ENCODE measurements at regions not wholly inside any gene's neighbourhood (a gene's known extent, or its start where the extent isn't known, plus 50 kb on each side); places are given as distances from the start of the nearest gene placed in this dataset.

DNA sequence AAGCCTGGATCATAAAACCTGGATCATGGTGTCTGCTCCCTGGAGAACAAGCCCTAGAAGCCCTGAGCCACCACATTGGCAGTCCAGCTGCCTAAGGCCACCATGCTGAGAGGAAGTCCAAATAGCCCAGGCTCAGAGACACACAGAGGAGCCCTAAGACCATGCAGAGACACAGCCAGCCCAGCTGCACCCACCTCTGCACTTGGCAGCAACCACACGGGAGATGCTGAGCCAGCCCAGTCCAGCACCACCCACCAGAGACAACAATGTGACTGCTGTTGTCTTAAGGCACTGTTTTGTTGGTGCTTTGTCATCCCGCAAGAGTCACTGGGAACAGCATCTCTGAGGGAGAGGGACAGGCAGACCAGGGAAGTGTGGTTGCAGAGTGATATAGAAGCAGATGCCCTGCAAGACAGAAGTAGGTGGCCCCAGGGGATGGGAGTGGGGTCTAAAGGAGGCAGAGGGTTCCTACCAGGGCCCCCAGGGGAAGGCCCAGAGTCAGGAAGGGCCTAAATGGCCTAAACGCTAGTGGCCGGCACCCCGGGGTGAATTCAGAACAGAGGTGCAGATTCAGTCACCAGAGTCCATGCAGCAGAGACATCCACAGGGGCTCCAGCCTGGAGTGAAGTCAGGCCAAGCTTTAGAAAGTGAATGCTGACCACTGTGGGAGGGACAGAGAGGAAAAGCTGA lies 105.4 kb upstream of the PRR20G start:
- no peak for DNase-seq

DNA sequence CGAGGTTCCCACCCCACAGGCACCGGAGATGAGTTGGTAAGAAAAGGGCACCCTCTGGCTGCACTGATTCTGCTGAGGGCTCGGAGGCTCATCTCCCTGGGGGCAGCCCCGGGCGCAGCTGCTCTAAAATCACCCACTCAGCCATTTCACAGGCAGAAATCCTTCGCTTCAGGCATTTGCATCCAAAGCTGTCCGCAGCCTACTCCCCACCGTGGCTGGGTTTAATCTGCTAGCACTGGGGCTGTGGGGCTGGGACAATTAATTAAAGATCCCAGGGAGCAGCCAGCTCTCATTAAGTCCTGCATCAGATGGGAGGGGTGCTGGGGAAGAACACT lies 104.3 kb upstream of the PRR20G start:
- no peak for DNase-seq

DNA sequence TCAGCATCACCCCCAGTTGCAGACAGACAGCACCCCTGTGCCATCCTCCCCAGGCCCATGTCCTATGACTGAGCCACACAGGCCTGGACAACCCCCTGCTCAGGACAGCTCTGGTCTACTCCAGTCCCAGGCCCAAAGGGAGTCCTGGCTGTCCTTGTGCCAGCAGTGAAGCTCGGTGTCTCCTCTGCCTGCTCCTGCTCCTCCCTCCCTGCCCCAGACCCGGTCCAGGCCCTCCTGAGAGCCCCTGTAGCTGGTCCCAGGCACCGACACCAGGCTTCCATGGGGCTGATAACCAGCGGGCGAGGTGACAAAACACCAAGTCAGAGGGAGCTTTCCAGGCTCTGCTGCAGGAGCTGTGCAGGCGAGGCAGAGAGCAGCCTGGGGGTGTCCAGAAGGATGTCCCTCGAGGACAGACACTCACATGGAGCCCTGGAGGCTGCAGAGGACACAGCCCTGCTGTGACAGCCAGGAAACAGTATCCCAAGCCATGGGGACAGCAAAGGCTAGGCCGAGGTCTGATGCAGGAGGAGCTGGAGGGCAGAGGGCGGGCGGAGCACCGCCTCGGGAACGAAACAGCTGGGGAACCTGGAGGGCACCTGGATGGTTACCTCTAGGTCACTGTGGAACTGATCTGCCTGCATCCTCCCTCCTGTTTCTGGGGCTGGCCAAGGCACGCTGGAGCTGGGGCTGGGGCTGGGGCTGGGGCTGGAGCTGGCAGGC lies 103.8 kb upstream of the PRR20G start:
- DNase-seq = no peak

DNA sequence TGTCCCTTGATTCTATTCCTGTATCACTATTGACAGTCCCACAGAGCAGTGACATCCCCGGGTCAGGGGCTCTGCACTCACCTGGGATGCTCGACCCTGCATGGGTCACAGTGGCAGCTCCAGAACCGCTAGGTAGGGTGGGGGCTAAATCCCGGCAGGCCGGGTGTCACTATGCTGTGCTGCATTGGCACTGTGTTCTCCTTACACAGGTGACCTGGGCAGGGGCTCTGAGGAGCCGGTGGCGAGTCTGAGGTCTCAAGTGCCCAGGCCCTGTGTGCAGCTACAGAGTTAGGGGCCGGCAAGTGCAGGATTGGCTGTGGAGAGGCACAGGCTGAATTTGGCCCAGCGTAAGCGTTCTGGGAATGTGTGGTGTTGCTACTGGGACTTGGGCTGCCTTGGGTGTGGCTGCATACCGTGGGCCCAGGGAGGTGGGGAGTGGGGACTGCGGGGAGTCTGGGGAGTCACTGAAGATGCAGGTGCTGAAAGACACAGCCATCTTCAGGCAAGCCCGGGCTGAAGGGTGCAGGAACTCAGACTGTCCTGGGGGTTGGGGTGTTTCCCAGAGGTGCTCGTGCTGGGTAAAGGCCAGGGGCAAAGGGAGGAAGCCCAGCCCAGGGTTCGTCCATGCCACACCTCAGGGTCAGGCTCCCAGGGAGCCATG lies 102.6 kb upstream of the PRR20G start:
- DNase-seq = no peak

DNA sequence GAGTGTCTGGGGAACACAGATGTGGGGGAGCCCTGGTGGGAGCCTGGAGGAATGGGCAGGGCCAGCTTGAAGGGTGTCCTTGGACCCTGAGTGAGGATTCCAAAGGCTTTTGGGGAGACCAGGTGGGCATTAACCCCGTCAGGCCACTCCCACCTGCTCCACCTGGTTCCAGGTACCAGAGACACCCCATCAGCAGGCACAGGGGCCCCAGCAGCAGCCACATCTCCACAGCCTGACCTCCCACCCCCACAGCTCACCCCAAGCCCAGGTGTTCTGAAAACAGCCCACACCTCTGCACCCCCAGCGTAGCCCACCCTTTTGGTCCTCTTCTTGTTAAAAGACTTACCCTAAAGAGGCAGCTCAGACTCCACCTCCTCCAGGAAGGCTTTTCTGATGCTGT lies 102.1 kb upstream of the PRR20G start:
- no peak for DNase-seq

DNA sequence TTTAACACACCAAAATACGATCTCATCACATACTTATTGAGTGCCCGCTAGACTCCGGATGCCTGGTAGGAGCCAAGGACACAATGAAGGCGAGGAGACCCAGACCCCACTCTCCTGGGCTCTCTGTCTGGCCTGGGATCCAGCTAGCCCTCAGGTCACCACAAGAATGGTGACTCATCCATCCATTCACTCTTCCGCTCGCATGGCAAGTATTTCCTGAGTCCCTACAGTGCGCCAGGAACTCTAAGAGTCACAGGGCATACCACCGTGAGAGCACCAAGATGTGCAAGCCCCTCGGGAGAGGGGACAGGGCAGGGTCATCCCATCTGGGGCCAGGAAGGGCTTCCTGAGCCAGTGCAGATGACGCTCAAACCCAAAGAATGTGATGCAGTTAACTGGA lies 101.6 kb upstream of the PRR20G start:
- no peak for DNase-seq

DNA sequence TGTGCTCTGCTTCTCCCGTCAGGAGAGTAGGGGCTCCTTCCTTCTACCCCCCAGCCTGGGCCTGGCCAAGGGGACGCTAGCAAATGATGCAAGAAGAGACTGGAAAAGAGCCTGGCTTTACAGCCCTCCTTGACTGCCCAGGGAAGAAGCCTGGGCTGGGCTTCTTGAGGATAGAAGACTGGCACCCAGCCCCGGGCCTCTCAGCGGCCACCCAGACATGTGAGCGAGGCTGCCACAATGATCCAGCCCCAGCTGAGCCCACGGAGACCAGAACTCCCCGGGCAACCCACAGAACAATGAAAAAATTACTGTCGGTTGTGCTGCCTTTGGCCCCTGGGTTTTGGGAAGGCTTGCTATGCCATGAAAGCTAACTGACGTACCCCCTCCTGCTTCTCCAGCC lies 100.6 kb upstream of the PRR20G start:
- no peak for DNase-seq

DNA sequence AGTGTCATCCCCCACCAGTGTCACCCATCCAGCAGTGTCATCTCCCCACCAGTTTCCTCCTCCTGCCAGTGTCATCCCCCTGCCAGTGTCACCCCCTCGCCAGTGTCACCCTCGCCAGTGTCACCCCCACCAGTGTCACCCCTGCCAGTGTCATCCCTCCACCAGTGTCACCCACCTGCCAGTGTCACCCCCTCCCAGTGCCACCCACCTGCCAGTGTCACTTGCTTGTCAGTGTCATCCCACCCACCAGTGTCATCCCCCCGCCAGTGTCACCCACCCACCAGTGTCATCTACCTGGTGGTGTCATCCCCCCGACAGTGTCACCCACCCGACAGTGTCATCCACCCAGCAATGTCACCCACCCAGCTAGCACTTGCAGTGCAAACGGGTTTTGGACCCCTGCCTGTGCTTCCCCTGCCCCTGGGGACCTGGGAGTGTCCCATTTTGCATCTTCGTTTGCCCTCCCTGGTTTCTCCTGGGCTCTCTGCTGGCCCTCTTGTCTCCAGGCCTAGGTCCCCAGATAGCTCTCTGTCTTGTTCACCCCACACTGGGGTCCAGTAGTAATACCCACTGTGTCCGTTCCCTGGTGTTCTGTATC lies 99.8 kb upstream of the PRR20G start:
- DNase-seq = no peak

DNA sequence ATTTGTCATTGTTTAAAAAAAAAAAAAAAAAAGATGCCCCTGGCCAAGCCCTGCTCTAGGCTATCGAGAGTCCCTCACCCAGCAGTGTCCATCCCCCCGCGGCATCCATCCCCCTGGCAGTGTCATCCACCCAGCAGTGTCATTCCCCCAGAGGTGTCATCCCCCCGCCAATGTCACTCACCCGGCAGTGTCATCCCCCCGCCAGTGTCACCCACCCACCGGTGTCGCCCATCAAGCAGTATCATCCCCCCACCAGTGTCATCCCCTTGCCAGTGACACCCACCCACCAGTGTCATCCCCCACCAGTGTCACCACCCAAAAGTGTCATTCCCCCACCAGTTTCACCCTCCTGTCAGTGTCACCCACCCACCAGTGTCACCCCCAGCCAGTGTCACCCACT lies 99.3 kb upstream of the PRR20G start:
- no peak for DNase-seq

DNA sequence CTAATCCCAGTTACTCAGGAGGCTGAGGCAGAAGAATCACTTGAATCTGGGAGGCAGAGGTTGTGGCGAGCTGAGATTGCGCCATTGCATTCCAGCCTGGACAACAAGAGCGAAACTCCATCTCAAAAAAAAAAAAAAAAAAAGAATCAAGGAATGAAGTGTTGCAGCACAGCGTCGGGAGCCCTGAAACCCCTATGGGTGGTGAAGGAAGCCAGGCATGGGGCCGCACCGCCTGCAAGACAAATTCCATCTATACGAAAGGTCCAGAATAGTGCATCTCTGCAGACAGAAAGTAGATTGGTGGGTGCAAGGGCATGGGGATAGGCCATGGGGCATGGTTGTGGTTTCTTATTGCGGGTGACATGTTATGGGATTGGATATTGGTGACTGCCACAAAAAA lies 98.6 kb upstream of the PRR20G start:
- DNase-seq = no peak

DNA sequence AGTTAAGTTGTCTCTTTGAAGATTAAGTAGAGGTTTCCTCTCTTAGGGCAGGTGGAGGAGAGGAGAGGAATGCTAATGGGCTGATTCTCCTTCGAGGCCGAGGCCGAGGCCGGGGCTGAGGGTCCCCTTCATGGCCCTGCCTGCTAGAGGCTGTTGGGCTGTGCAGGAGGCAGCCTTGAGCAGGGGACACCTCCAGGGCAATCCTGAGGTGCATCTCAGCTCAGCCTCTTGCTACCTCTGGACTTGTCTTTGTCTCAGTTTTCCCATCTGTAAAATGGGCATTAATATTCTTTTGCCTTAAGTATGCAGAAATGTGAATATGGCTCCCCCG lies 97.7 kb upstream of the PRR20G start:
- DNase-seq = no peak

DNA sequence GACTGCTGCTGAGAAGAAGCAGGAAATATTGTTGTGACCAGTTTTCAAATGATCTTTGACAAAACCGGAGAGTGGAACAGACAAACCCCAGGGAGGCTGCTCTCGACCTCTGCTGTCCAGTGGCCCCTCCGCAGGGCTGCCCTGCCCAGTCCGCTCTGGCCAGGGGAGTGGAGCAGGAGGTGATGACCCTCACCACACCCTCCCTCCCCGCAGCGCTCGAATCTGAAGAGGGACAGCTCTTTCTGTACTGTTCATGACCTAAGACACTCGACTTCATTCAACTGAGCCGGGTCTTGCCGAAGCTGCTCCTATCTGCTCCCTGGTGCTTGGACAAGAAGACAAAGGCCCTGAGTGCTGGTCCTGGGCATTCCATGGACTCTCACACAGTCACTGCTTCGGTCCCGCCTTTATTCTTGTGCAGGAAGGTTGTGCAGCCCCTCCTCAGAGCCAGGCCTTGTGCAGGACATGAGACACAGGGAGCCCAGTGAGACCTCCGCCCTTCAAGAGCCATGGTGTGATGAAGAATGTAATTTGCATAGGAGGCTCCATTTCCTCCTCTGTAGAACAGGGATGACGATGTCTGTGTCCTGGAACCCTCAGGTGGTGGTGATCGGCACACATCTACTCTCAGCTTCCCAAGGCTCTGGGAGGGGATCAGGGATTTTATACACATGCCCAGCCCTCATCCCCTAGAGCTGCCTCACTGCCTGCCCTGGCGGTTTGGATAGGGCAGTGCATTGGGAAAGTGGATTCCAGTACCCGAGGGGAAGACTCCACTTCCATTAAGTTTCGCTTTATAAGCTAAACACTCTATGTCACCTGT lies 97.1 kb upstream of the PRR20G start:
- no peak for DNase-seq

DNA sequence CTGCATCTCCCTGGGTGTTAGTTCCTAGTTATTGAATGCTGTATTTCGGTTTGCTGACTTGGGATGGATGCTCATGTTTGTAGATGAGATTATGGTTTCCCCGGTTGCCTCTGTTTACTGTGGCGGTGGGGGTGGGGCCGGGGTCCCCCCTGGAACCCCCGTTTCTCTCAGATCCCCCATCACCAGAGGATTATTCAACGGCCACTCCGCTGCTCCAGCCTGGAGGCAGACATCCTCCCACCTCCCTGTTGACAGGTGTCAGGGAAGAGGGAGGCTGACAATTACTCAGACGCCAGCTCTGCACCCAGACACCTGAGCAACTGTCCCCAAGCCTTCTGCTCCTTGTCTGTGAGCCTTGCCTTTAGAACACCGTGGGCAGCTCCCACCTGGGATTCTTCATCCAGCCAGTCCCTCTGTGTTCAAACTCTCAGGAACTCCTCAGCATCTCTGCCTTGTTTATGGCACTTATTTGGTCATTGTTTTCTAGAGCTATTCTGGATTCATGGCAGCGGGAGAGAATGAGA lies 95.9 kb upstream of the PRR20G start:
- DNase-seq = no peak

DNA sequence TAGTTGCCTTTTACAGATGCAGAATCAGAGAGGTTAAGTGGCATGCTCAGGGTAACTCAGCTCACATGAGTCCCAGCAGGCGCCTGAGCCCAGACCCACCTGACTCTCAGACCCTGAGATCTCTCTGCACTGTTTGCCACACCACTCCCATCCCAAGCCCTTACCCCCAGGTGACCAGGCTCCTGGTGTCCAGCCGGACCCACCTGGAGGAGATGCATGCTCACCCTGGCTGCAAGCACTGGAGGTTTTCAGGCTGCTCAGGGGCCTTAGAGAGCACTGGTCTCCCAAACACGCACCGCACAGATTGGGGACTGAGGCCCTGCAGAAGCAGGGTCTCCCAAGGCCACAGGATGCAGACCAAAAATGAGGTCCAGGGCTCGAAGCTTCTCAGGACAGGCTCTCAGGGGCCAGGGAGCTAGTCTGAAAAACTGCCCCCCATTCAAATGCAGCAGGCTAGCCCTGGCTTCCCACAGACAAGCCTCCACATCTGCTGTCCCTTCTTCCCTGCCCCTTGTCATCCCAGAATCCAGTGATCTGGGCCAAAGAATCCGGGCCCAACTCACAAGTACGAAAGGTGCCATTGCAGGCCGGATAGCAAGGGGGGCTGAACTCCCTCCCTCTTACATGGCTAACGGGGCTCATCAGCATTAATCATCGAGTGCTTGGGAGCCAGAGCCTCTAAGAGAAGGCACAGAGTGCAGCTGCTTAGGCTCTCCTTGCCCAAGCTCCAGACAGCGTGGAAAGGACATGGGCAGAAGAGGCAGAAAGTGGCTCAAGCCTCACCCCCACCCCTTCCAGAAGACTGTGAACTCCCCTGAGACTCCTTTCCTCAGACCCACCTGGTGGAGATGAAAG lies 90.2 kb upstream of the PRR20G start:
- DNase-seq = no peak

DNA sequence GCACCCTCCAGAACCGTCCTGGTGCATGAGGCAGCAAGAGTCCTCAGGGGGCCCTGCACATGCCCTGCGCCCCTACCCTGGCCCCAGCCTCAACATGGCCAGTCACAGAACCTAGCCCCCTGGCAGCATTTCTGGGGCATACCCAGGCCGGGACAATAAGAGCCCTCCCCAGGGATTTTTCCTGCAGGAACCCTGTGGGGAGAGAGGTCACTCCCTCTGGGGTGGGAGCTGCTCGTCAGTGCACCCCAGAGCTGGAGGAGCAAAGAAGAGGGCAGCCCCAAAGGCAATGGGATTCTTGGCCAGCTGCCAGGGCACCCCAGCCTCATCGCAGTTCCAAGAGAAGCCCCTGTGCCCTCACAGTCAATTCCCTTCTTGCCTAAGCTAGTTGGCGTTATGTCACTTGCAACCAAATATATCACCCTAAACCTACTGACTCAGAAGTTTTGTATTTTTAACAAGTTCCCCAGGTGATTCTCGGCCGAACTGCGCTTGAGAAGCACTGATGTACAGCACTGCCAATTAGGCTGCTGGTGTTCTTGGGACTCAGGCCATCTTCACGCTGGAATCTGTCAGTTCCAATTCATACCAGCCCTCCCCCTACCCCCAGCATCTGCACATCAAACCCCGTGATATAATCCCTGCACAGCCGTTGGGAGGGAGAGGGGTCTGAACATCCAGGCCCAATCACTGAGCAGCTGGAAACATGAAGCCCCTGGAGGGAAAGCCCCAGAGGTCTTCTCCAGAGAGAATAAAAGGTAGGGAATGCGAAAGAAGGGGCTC lies 87.5 kb upstream of the PRR20G start:
- no peak for DNase-seq

DNA sequence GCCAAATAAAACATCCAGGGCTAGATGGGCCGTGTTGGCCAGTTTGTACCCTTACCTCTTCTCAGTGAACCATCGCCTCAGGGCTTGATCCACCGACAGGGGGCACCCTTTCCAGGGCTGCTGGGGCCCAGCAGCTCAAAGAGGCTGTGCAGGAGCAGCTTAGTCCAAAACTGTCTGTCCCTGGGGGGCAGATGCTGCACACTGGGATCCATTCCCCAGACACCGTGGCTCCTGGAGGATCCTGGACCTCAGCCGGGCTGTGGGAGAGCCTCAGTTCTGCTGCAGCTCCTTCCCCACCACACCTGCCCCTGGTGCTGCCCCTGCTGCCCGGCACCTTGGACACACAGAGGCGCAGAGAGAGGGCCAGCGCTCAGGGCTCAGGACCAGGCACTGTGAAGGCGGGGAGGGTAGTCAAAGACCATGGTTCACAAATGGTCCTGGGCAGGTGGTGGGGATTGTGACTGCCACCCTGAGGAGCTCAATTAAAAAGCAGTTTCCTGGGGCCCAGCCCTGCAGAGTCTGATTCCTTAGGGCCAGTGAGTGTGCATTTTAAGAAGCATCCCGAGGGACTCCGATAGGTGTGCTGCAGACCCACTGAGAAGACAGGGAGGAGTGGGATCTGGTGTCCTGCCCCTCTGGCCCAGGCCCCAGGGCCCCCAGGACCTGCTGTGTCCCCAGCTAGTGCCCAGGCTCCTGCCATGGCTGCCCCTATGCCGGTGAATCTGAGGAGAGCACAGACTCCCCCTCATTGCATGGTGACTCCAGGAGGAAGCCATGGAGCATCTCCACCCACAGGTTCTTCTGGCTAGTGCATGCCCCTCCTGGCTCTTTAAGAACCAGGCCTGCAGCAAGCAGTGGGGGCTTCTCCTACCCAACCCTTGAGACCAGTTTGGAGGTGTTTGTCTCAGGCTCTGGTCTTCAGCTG lies 86.5 kb upstream of the PRR20G start:
- DNase-seq = no peak

DNA sequence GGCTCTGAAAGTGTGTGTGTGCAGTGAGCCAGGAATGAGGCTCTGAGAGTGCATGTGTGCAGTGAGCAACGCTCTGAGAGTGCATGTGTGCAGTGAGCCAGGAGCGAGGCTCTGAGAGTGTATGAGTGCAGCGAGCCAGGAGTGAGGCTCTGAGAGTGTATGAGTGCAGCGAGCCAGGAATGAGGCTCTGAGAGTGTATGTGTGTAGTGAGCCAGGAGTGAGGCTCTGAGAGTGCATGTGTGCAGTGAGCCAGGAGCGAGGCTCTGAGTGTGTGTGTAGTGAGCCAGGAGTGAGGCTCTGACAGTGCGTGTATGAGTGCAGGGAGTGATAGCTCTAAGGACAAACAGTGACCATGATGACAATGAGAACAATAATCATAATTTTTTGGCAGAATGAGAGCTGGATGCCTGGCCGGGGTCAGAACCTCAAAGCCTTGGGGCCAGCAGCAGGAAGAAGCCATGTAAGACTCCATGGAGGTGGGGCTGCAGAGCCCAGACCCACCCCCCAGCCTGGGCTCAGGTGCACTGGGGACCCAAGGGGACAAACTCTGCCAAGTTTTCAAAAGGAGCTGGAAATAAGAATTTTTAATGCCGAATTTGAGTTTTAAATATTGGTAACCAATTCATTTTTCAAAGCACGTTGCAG lies 85.7 kb upstream of the PRR20G start:
- no peak for DNase-seq

DNA sequence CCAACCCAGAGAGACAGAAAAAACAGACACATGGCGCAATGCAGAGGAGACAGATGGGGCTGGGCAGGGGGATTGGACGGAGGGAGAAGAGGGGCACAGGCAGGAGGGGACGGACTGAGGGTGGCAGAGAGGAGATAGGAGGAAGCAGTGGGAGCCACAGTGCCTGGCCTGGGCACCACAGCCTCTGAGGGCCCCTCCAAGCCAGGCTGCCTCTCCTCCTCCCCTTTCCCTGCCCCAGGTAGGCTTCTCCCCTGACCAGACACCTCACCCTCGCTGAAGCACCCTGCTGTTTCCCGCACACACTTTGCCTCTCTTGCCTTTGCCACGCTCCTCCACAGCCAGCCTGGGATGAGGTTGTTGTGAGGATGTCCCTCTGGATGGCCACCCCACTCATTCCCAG lies 84.0 kb upstream of the PRR20G start:
- no peak for DNase-seq

DNA sequence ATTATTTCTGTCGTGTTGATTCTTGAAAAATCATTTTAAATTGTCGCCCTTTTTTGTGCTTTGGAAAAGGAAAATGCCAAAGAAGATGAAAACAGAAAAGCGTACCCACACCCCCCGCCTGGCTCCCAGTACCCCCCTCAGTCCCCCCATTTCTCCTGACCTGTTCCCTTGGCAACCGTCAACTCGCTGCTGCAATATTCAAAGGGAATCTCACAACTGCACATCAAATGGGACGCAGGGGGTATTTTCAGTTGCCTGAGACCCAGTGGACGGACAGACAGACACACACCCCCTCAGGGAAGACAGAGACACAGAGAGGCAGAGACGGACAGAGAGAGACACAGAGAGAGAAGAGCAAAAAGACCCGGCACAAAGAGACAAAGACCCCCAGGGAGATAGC lies 83.5 kb upstream of the PRR20G start:
- no peak for DNase-seq

DNA sequence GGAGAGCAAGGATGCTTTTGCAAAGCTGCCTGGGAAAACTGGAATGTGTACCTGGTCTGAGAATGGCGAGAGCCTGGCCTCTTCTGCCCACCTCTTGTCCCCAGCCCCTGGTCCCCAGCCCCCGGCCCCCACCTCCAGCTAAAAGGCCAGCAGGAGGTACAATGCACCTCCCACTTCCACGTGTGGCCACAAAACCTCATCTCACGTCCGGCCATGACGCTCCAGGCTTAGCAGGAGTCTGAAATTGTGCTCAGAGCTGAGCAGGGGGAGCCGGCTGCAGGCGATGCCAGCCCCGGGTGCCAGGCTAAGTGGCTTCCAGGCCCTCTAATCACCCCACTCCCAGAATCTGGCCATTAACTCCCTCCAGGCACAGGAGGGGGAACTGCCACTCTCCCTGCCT lies 83.1 kb upstream of the PRR20G start:
- DNase-seq = no peak

Data from stimulated activated CD4-positive, alpha-beta T cell treated with anti-CD3 and anti-CD28 coated beads, Interleukin-4, amount 100 ng/mL, for 1 hour (primary cell).